Activated CD4-positive, alpha-beta memory T cell treated with anti-CD3 and anti-CD28 coated beads, Interleukin-2, amount 10 ng/mL, durations not matched to agents 7 days and 5 days (primary cell): ENCODE measurements at regions not wholly inside any gene's neighbourhood (a gene's known extent, or its start where the extent isn't known, plus 50 kb on each side); places are given as distances from the start of the nearest gene placed in this dataset.

Experiments used
- CTCF ChIA-PET: fragments of 350-600 bp; sonication (Branson Sonifier 250); formaldehyde crosslinking; loops from one replicate; lab custom pipeline; 2021; ENCODE audit warnings: antibody characterized with exemption, inconsistent platforms; lab: Charles Lee
- POLR2A ChIA-PET: fragments of 350-600 bp; sonication (Branson Sonifier 250); formaldehyde crosslinking; loops from one replicate; lab custom pipeline; 2021; ENCODE audit warnings: antibody characterized with exemption; lab: Charles Lee
- DNase-seq: peaks from one replicate; pipeline ENCODE4 v3.0.0-alpha.2; 2020
- H3K27ac Mint-ChIP-seq: one replicate; pipeline ENCODE4 v1.8.0; 2021; ENCODE audit warnings: mild to moderate bottlenecking, mixed read lengths
- H3K27me3 Mint-ChIP-seq: one replicate; pipeline ENCODE4 v1.8.0; 2021; ENCODE audit warnings: mixed read lengths
- H3K36me3 Mint-ChIP-seq: one replicate; pipeline ENCODE4 v1.8.0; 2021; ENCODE audit warnings: low read depth, mixed read lengths
- H3K4me1 Mint-ChIP-seq: one replicate; pipeline ENCODE4 v1.8.0; 2021; ENCODE audit warnings: mixed read lengths
- H3K4me3 Mint-ChIP-seq: one replicate; pipeline ENCODE4 v1.8.0; 2021; ENCODE audit warnings: mild to moderate bottlenecking, mixed read lengths
- H3K9me3 Mint-ChIP-seq: one replicate; pipeline ENCODE4 v1.8.0; 2021; ENCODE audit warnings: mixed read lengths

GRCh38 chr6:26246553-26246952 is 118.4 kb upstream of the BTN3A2 start:
- Mint-ChIP-seq H3K27ac (no peak overlapping the region), H3K36me3 (peaks cover 9% of the 10 kb centered on the region), H3K4me3 (no peak overlapping the region), H3K9me3 (no peaks in the 10 kb centered on the region), H3K27me3 (no peaks in the 10 kb centered on the region), H3K4me1 (peaks cover 39% of the 10 kb centered on the region)
- ChIA-PET POLR2A (interaction anchor here (0.9 to 1.0 kb wide), 3 partner anchors 30 to 220 kb away, joined by 3 to 4 read pairs (median 3); a partner anchor contains a TSS), CTCF (no interaction called here)
- no peak for DNase-seq

- H3K36me3 Mint-ChIP-seq = peaks cover 19% of the 10 kb centered on the region
- peak overlapping the region; percentile 90 for H3K4me3 Mint-ChIP-seq
- peaks cover 42% of the 10 kb centered on the region for H3K4me1 Mint-ChIP-seq
- no peak for DNase-seq
- no peaks in the 10 kb centered on the region for H3K9me3 Mint-ChIP-seq
- peak overlapping the region; percentile 93 for H3K27ac Mint-ChIP-seq
- no peaks in the 10 kb centered on the region for H3K27me3 Mint-ChIP-seq
- POLR2A ChIA-PET = interaction anchor here (0.7 to 4.1 kb wide), 26 partner anchors 19 to 1644 kb away, joined by 3 to 51 read pairs (median 12); partner anchors contain the start of gene HMGN4
- CTCF ChIA-PET = interaction anchor here (0.7 to 3.8 kb wide), 11 partner anchors 12 to 263 kb away, joined by 3 to 48 read pairs (median 5); a partner anchor contains a TSS
Measured at GRCh38 chr6:26249707-26249956, 115.4 kb upstream of the BTN3A2 start.

- no peaks in the 10 kb centered on the region for H3K9me3 Mint-ChIP-seq
- CTCF ChIA-PET = interaction anchor here (0.7 to 3.8 kb wide), 22 partner anchors 8 to 224 kb away, joined by 3 to 48 read pairs (median 4); a partner anchor contains a TSS
- H3K27me3 Mint-ChIP-seq = no peaks in the 10 kb centered on the region
- peak overlapping the region; percentile 90 for H3K4me3 Mint-ChIP-seq
- peak overlapping the region; percentile 93 for H3K27ac Mint-ChIP-seq
- peaks cover 42% of the 10 kb centered on the region for H3K4me1 Mint-ChIP-seq
- peaks cover 19% of the 10 kb centered on the region for H3K36me3 Mint-ChIP-seq
- peak; percentile 84 for DNase-seq
- POLR2A ChIA-PET = interaction anchor here (0.7 to 4.1 kb wide), 40 partner anchors 20 to 1644 kb away, joined by 3 to 51 read pairs (median 7); partner anchors contain the start of gene HMGN4
Measured at GRCh38 chr6:26249957-26250697, 114.9 kb upstream of the BTN3A2 start.

GRCh38 chr6:26250698-26251044 is 114.3 kb upstream of the BTN3A2 start:
- H3K4me3 Mint-ChIP-seq = peak overlapping the region; percentile 90
- H3K27me3 Mint-ChIP-seq = no peaks in the 10 kb centered on the region
- DNase-seq = peak; percentile 52
- ChIA-PET POLR2A (interaction anchor here (0.8 to 4.1 kb wide), 39 partner anchors 20 to 1643 kb away, joined by 3 to 51 read pairs (median 7); partner anchors contain the start of gene HMGN4), CTCF (interaction anchor here (0.7 to 3.8 kb wide), 23 partner anchors 9 to 224 kb away, joined by 3 to 48 read pairs (median 4); a partner anchor contains a TSS)
- H3K4me1 Mint-ChIP-seq = peaks cover 42% of the 10 kb centered on the region
- peak overlapping the region; percentile 93 for H3K27ac Mint-ChIP-seq
- peaks cover 19% of the 10 kb centered on the region for H3K36me3 Mint-ChIP-seq
- H3K9me3 Mint-ChIP-seq = no peaks in the 10 kb centered on the region

GRCh38 chr6:26251354-26252076 is 113.5 kb upstream of the BTN3A2 start:
- Mint-ChIP-seq H3K4me3 (peak overlapping the region; percentile 86), H3K27me3 (no peaks in the 10 kb centered on the region), H3K27ac (peak overlapping the region; percentile 93), H3K9me3 (no peaks in the 10 kb centered on the region), H3K4me1 (peaks cover 44% of the 10 kb centered on the region), H3K36me3 (peaks cover 19% of the 10 kb centered on the region)
- CTCF ChIA-PET = interaction anchor here (0.6 to 3.8 kb wide), 16 partner anchors 10 to 320 kb away, joined by 3 to 48 read pairs (median 6); a partner anchor contains a TSS
- POLR2A ChIA-PET = interaction anchor here (0.6 to 4.1 kb wide), 35 partner anchors 22 to 1642 kb away, joined by 3 to 51 read pairs (median 7); partner anchors contain the start of gene HMGN4
- DNase-seq = peak; percentile 87

GRCh38 chr6:26252077-26252472 is 112.9 kb upstream of the BTN3A2 start:
- peak overlapping the region; percentile 86 for H3K4me3 Mint-ChIP-seq
- peak overlapping the region; percentile 93 for H3K27ac Mint-ChIP-seq
- DNase-seq = no peak
- CTCF ChIA-PET = interaction anchor here (0.6 to 3.8 kb wide), 9 partner anchors 9 to 319 kb away, joined by 3 to 48 read pairs (median 7); a partner anchor contains a TSS
- POLR2A ChIA-PET = interaction anchor here (0.7 to 4.1 kb wide), 26 partner anchors 22 to 1620 kb away, joined by 3 to 51 read pairs (median 8); partner anchors contain the start of gene HMGN4
- H3K4me1 Mint-ChIP-seq = peaks cover 45% of the 10 kb centered on the region
- H3K36me3 Mint-ChIP-seq = peaks cover 19% of the 10 kb centered on the region
- no peaks in the 10 kb centered on the region for H3K27me3 Mint-ChIP-seq
- no peaks in the 10 kb centered on the region for H3K9me3 Mint-ChIP-seq

- Mint-ChIP-seq H3K4me3 (peak overlapping the region; percentile 33), H3K4me1 (peaks cover 30% of the 10 kb centered on the region), H3K27me3 (no peaks in the 10 kb centered on the region), H3K27ac (peak overlapping the region; percentile 41), H3K36me3 (peaks cover 20% of the 10 kb centered on the region), H3K9me3 (no peaks in the 10 kb centered on the region)
- POLR2A ChIA-PET = interaction anchor here (1.1 to 2.0 kb wide), 3 partner anchors 21 to 97 kb away, joined by 3 to 13 read pairs (median 5); a partner anchor contains a TSS
- CTCF ChIA-PET = no interaction called here
- DNase-seq = no peak
Measured at GRCh38 chr6:26254724-26255123, 110.3 kb upstream of the BTN3A2 start.

GRCh38 chr6:26257272-26257671 is 107.7 kb upstream of the BTN3A2 start:
- Mint-ChIP-seq H3K4me3 (no peak overlapping the region), H3K9me3 (no peaks in the 10 kb centered on the region), H3K36me3 (peaks cover 16% of the 10 kb centered on the region), H3K27ac (no peak overlapping the region), H3K27me3 (no peaks in the 10 kb centered on the region), H3K4me1 (peaks cover 26% of the 10 kb centered on the region)
- CTCF ChIA-PET = interaction anchor here (1.7 to 4.4 kb wide), 2 partner anchors 8 to 13 kb away, joined by 7 to 20 read pairs; a partner anchor contains a TSS
- no peak for DNase-seq
- POLR2A ChIA-PET = interaction anchor here (1.2 to 1.7 kb wide), 3 partner anchors 28 to 237 kb away, joined by 3 to 9 read pairs (median 4); a partner anchor contains a TSS

- peaks cover 17% of the 10 kb centered on the region for H3K4me1 Mint-ChIP-seq
- no peak overlapping the region for H3K4me3 Mint-ChIP-seq
- H3K36me3 Mint-ChIP-seq = peaks cover 10% of the 10 kb centered on the region
- ChIA-PET CTCF (interaction anchor here (0.6 to 4.4 kb wide), 5 partner anchors 8 to 281 kb away, joined by 3 to 20 read pairs (median 3); a partner anchor contains a TSS), POLR2A (interaction anchor here (0.8 to 1.7 kb wide), 5 partner anchors 27 to 238 kb away, joined by 3 to 9 read pairs (median 4); a partner anchor contains a TSS)
- H3K27me3 Mint-ChIP-seq = no peaks in the 10 kb centered on the region
- H3K27ac Mint-ChIP-seq = no peak overlapping the region
- no peaks in the 10 kb centered on the region for H3K9me3 Mint-ChIP-seq
- no peak for DNase-seq
Measured at GRCh38 chr6:26258212-26258977, 106.6 kb upstream of the BTN3A2 start.

- DNase-seq = no peak
- POLR2A ChIA-PET = interaction anchor here (0.9 to 1.6 kb wide), 4 partner anchors 37 to 77 kb away, joined by 3 to 6 read pairs (median 4); a partner anchor contains a TSS
- CTCF ChIA-PET = interaction anchor here (1.1 to 4.4 kb wide), 4 partner anchors 8 to 13 kb away, joined by 3 to 20 read pairs (median 6); a partner anchor contains a TSS
- Mint-ChIP-seq H3K27ac (no peak overlapping the region), H3K9me3 (no peaks in the 10 kb centered on the region), H3K36me3 (peaks cover 7% of the 10 kb centered on the region), H3K4me1 (peaks cover 8% of the 10 kb centered on the region), H3K4me3 (no peak overlapping the region), H3K27me3 (no peaks in the 10 kb centered on the region)
Measured at GRCh38 chr6:26260110-26260637, 104.8 kb upstream of the BTN3A2 start.

- Mint-ChIP-seq H3K9me3 (no peaks in the 10 kb centered on the region), H3K36me3 (peaks cover 7% of the 10 kb centered on the region)
- POLR2A ChIA-PET = interaction anchor here (0.9 to 1.6 kb wide), 3 partner anchors 38 to 78 kb away, joined by 3 to 6 read pairs (median 4); a partner anchor contains a TSS
Measured at GRCh38 chr6:26260725-26261490, 104.1 kb upstream of the BTN3A2 start.

More at GRCh38 chr6:26260725-26261490, 104.1 kb upstream of the BTN3A2 start:
- Mint-ChIP-seq H3K4me3 (no peak overlapping the region), H3K4me1 (peaks cover 6% of the 10 kb centered on the region), H3K27me3 (no peaks in the 10 kb centered on the region), H3K27ac (no peak overlapping the region)
- CTCF ChIA-PET = interaction anchor here (0.6 to 4.4 kb wide), 5 partner anchors 9 to 151 kb away, joined by 3 to 20 read pairs (median 5); a partner anchor contains a TSS
- DNase-seq = no peak
